Left lobe of liver (tissue), 2 donors: ENCODE measurements at regions not wholly inside any gene's neighbourhood (a gene's known extent, or its start where the extent isn't known, plus 50 kb on each side); places are given as distances from the start of the nearest gene placed in this dataset.
"Not testable (repeated sequence)": the region's sequence is repeated elsewhere in the genome, so short reads cannot be mapped to it uniquely, and the experiment has no call there.

Experiments
- ATAC-seq: fragments of 200-7000 bp; cut with Tn5 transposase; one replicate; pipeline ENCODE4 v1.9.1; 2020; ENCODE audit warnings: mild to moderate bottlenecking, moderate library complexity
- DNase-seq: peaks from one replicate; pipeline ENCODE4 v3.0.0-alpha.2; 2020; ENCODE audit warnings: low spot score
- donor health status: DM: no; HTN: no; CAD: no; lungs with moderate emphysema.
- donor health status: DM: no; HTN: yes; CAD: no.

GRCh38 chr1:232363008-232363407, 266.9 kb downstream of the SIPA1L2 start:
- no peak for ATAC-seq

GRCh38 chr1:232357416-232357815, 272.5 kb downstream of the SIPA1L2 start:
- DNase-seq (no peak), ATAC-seq (no peak)

More at GRCh38 chr1:232363008-232363407, 266.9 kb downstream of the SIPA1L2 start:
- DNase-seq, result no peak

GRCh38 chr1:232355162-232356006, 274.5 kb downstream of the SIPA1L2 start:
- ATAC-seq (no peak), DNase-seq (no peak)

- ATAC-seq, result no peak
- DNase-seq, result no peak
Measured at GRCh38 chr1:232353001-232353400, 276.9 kb downstream of the SIPA1L2 start.

GRCh38 chr1:232352366-232352765, 277.6 kb downstream of the SIPA1L2 start:
- no peak for ATAC-seq
- no peak for DNase-seq

- DNase-seq (no peak), ATAC-seq (no peak)
Measured at GRCh38 chr1:232351335-232351734, 278.6 kb downstream of the SIPA1L2 start.

GRCh38 chr1:232346844-232347243, 283.1 kb downstream of the SIPA1L2 start:
- ATAC-seq, result no peak
- no peak for DNase-seq

GRCh38 chr1:232344791-232345399, 285.0 kb downstream of the SIPA1L2 start:
- no peak for DNase-seq
- ATAC-seq, result no peak

- not testable (repeated sequence) for DNase-seq, ATAC-seq
Measured at GRCh38 chr1:232344186-232344585, 285.7 kb downstream of the SIPA1L2 start.

GRCh38 chr1:232340446-232340845, 289.5 kb downstream of the SIPA1L2 start:
- no peak for DNase-seq
- ATAC-seq, result no peak

GRCh38 chr1:232339073-232339472, 290.9 kb downstream of the SIPA1L2 start:
- DNase-seq, result no peak
- no peak for ATAC-seq

- DNase-seq (no peak), ATAC-seq (no peak)
Measured at GRCh38 chr1:232335741-232336293, 294.1 kb downstream of the SIPA1L2 start.

- DNase-seq (no peak), ATAC-seq (no peak)
Measured at GRCh38 chr1:232335261-232335660, 294.7 kb downstream of the SIPA1L2 start.

GRCh38 chr1:232334811-232335210, 295.1 kb downstream of the SIPA1L2 start:
- ATAC-seq (no peak), DNase-seq (no peak)

- ATAC-seq (no peak), DNase-seq (no peak)
Measured at GRCh38 chr1:232334246-232334645, 295.7 kb downstream of the SIPA1L2 start.

- ATAC-seq (no peak), DNase-seq (no peak)
Measured at GRCh38 chr1:232333419-232333767, 296.5 kb downstream of the SIPA1L2 start.

GRCh38 chr1:232332710-232333418, 297.1 kb downstream of the SIPA1L2 start:
- ATAC-seq, DNase-seq: not testable (repeated sequence)

GRCh38 chr1:232329103-232329813, 300.7 kb downstream of the SIPA1L2 start:
- DNase-seq, result no peak
- ATAC-seq, result no peak

GRCh38 chr1:232328486-232329102, 301.3 kb downstream of the SIPA1L2 start:
- DNase-seq (no peak), ATAC-seq (no peak)

GRCh38 chr1:232327899-232328298, 302.0 kb downstream of the SIPA1L2 start:
- no peak for ATAC-seq
- no peak for DNase-seq
